CD4-positive, alpha-beta T cell (primary cell): ENCODE measurements at regions not wholly inside any gene's neighbourhood (a gene's known extent, or its start where the extent isn't known, plus 50 kb on each side); places are given as distances from the start of the nearest gene placed in this dataset.

Experiments used
- ATAC-seq: fragments of 200-7000 bp; cut with Tn5 transposase; one replicate; pipeline ENCODE4 v1.10.0; 2022; ENCODE audit warnings: mild to moderate bottlenecking; ENCODE audit not compliant: poor library complexity
- CTCF ChIA-PET: fragments of 350-600 bp; sonication (Branson Sonifier 250); formaldehyde crosslinking; loops from one replicate; lab custom pipeline; 2021; ENCODE audit warnings: antibody characterized with exemption, inconsistent platforms; lab: Charles Lee
- POLR2A ChIA-PET: fragments of 350-600 bp; sonication (Branson Sonifier 250); formaldehyde crosslinking; loops from one replicate; lab custom pipeline; 2021; ENCODE audit warnings: antibody characterized with exemption, inconsistent platforms; lab: Charles Lee
- DNase-seq, 14 experiments: peaks; one replicate each; pipeline ENCODE4 v3.0.0-alpha.2; 2013 to 2020; ENCODE audit warnings: mixed read lengths in 2 of 14
- H3K27ac ChIP-seq, 2 donors: one replicate each; pipeline versions ENCODE4 v1.5.1 to v1.7.0; 2013; ENCODE audit warnings: low read length in 2 of 2, low read depth in 1 of 2, mild to moderate bottlenecking in 1 of 2
- H3K27me3 ChIP-seq, 2 experiments: 1 replicate in 1 of 2; 2 replicates in 1 of 2; pipeline versions ENCODE4 v1.6.1 to v1.7.0; 2013; ENCODE audit warnings: low read length in 2 of 2, control low read depth in 1 of 2, mild to moderate bottlenecking in 1 of 2, moderate library complexity in 1 of 2; ENCODE audit not compliant: insufficient read depth in 2 of 2, control insufficient read depth in 1 of 2
- H3K36me3 ChIP-seq: one replicate; pipeline ENCODE4 v1.6.1; 2013; ENCODE audit warnings: low read length, control low read depth; ENCODE audit not compliant: insufficient read depth
- H3K4me1 ChIP-seq: one replicate; pipeline ENCODE4 v1.6.1; 2013; ENCODE audit warnings: low read length, control low read depth; ENCODE audit not compliant: insufficient read depth
- H3K4me3 ChIP-seq: one replicate; pipeline ENCODE4 v1.5.1; 2013; ENCODE audit warnings: mild to moderate bottlenecking, low read length, moderate library complexity
- H3K9me3 ChIP-seq, 2 experiments: 1 replicate in 1 of 2; 2 replicates in 1 of 2; pipeline versions ENCODE4 v1.6.1 to v1.7.0; 2013; ENCODE audit warnings: low read length in 2 of 2, mild to moderate bottlenecking in 2 of 2, control low read depth in 1 of 2, moderate library complexity in 1 of 2; ENCODE audit not compliant: control insufficient read depth in 1 of 2, insufficient read depth in 1 of 2
- H3K27ac Mint-ChIP-seq: one replicate; pipeline ENCODE4 v1.8.0; 2020; ENCODE audit warnings: mixed read lengths
- H3K27me3 Mint-ChIP-seq: one replicate; pipeline ENCODE4 v1.8.0; 2021; ENCODE audit warnings: mixed read lengths
- H3K36me3 Mint-ChIP-seq: one replicate; pipeline ENCODE4 v1.8.0; 2021; ENCODE audit warnings: low read depth, mixed read lengths
- H3K4me1 Mint-ChIP-seq: one replicate; pipeline ENCODE4 v1.8.0; 2021; ENCODE audit warnings: low read depth, mixed read lengths
- H3K4me3 Mint-ChIP-seq: one replicate; pipeline ENCODE4 v1.8.0; 2020; ENCODE audit warnings: mild to moderate bottlenecking, mixed read lengths
- H3K9me3 Mint-ChIP-seq: one replicate; pipeline ENCODE4 v1.8.0; 2020; ENCODE audit warnings: mixed read lengths
- CTCF ChIP-seq: fragments of 200-600 bp; IDR thresholded peaks from one replicate; pipeline ENCODE4 v1.8.0; 2022; ENCODE audit warnings: antibody characterized with exemption, mild to moderate bottlenecking
- intact Hi-C, 2 experiments: fragments of 100-400 bp; cut with DNase I in 1 of 2; cut with micrococcal nuclease in 1 of 2; formaldehyde crosslinking; loops; one replicate each; pipeline versions ENCODE4 v1.15.1 to v1.9.0; 2023 to 2025; cut with DNase I, micrococcal nuclease

- Histone ChIP-seq H3K36me3 (no peaks in the 10 kb centered on the region), H3K9me3 (peaks cover 0 to 12% of the 10 kb centered on the region in 2 experiments), H3K27ac (no peak overlapping the region), H3K4me1 (no peaks in the 10 kb centered on the region), H3K4me3 (no peak overlapping the region), H3K27me3 (no peaks in the 10 kb centered on the region)
- H3K27me3 Mint-ChIP-seq = no peaks in the 10 kb centered on the region
- no peaks in the 10 kb centered on the region for H3K36me3 Mint-ChIP-seq
- DNase-seq (no peak), ATAC-seq (no peak)
- no peak overlapping the region for H3K27ac Mint-ChIP-seq
- peaks cover 3% of the 10 kb centered on the region for H3K9me3 Mint-ChIP-seq
- no peaks in the 10 kb centered on the region for H3K4me1 Mint-ChIP-seq
- CTCF ChIA-PET = no interaction called here
- TF ChIP-seq CTCF = no peak
- intact Hi-C loops = no loop called here
- H3K4me3 Mint-ChIP-seq = no peak overlapping the region
- POLR2A ChIA-PET = no interaction called here
Measured at GRCh38 chr6:103017878-103018277, 1624.4 kb downstream of the GRIK2 start.

DNA sequence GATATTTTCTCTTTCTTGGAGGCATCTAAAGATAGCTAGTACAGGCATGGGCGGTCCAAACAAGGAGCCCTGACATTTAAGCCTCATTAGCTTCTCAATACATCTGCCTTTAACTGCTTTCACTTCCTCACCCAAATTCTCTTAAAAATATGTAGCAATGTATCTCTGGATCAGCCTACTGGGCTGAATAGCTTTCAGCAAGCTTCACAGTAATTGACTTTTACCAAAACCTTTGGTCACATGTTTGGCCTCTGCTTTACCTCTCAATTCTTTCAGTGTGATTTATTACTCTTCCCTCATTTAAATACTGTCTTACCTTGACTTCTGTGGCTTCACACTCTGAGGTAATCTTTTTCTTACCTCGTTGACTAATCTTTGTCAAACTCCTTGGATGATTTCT, 1618.1 kb downstream of the GRIK2 start:
- peaks cover 14% of the 10 kb centered on the region for H3K9me3 Mint-ChIP-seq
- CTCF ChIA-PET = no interaction called here
- no peaks in the 10 kb centered on the region for H3K4me1 ChIP-seq
- no peak for TF ChIP-seq CTCF
- no peaks in the 10 kb centered on the region for H3K27me3 Mint-ChIP-seq
- no peaks in the 10 kb centered on the region for H3K4me1 Mint-ChIP-seq
- no peak overlapping the region for H3K4me3 ChIP-seq
- ATAC-seq (no peak), DNase-seq (no peak)
- POLR2A ChIA-PET = no interaction called here
- H3K27ac ChIP-seq = no peak overlapping the region
- no peaks in the 10 kb centered on the region for H3K27me3 ChIP-seq
- no peak overlapping the region for H3K4me3 Mint-ChIP-seq
- no peaks in the 10 kb centered on the region for H3K36me3 ChIP-seq
- intact Hi-C loops = no loop called here
- H3K36me3 Mint-ChIP-seq = no peaks in the 10 kb centered on the region
- peaks cover 0 to 3% of the 10 kb centered on the region in 2 experiments for H3K9me3 ChIP-seq
- no peak overlapping the region for H3K27ac Mint-ChIP-seq

DNA sequence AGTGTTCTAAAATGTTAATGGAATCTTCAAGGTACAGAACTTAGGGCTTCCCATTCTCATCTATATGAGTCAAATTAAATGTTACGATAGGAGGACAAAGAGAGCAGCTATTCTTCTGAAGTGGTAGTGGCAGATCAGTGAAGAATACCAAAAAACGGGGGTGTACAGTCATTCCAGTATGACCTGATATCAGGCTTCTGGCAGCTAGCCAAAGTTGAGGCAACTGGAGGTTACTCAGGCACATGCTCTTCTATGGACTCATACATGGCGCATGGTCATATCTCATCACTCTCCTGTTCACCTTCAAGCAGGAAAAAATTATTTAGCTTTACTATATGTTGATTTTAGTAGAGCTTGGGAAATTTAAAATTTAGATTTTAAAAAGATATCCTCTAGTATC, 1608.8 kb downstream of the GRIK2 start:
- H3K4me3 Mint-ChIP-seq = no peak overlapping the region
- H3K27ac Mint-ChIP-seq = no peak overlapping the region
- ChIA-PET CTCF (no interaction called here), POLR2A (no interaction called here)
- H3K36me3 ChIP-seq = no peaks in the 10 kb centered on the region
- no peak for DNase-seq
- no peaks in the 10 kb centered on the region for H3K36me3 Mint-ChIP-seq
- no peak overlapping the region for H3K4me3 ChIP-seq
- no peaks in the 10 kb centered on the region for H3K27me3 Mint-ChIP-seq
- no peaks in the 10 kb centered on the region for H3K9me3 ChIP-seq
- intact Hi-C loops = no loop called here
- H3K9me3 Mint-ChIP-seq = peaks cover 9% of the 10 kb centered on the region
- no peak for TF ChIP-seq CTCF
- H3K4me1 Mint-ChIP-seq = no peaks in the 10 kb centered on the region
- no peak overlapping the region for H3K27ac ChIP-seq
- no peak for ATAC-seq
- no peaks in the 10 kb centered on the region for H3K4me1 ChIP-seq
- no peaks in the 10 kb centered on the region for H3K27me3 ChIP-seq
